RWPE2 (cell line): ENCODE measurements at regions not wholly inside any gene's neighbourhood (a gene's known extent, or its start where the extent isn't known, plus 50 kb on each side); places are given as distances from the start of the nearest gene placed in this dataset.

Experiments used
- ATAC-seq: fragments of 200-7000 bp; cut with Tn5 transposase; 3 replicates; pipeline ENCODE4 v1.9.1; 2021; ENCODE audit warnings: low read depth
- DNase-seq: peaks from one replicate; pipeline ENCODE4 v3.0.0-alpha.2; 2020; ENCODE audit warnings: low spot score
- H3K27ac ChIP-seq: fragments of 450-650 bp; 2 replicates; pipeline ENCODE4 v1.5.1; 2017; ENCODE audit warnings: mild to moderate bottlenecking; ENCODE audit not compliant: poor library complexity, severe bottlenecking
- H3K27me3 ChIP-seq: fragments of 250-450 bp; sonication (Bioruptor Pico); 2 replicates; pipeline ENCODE4 v1.5.1; 2021; ENCODE audit warnings: mild to moderate bottlenecking, moderate library complexity; ENCODE audit not compliant: insufficient read depth, poor library complexity, severe bottlenecking
- H3K36me3 ChIP-seq: fragments of 250-450 bp; sonication (Bioruptor Pico); 2 replicates; pipeline ENCODE4 v1.5.1; 2020; ENCODE audit warnings: low read depth, mild to moderate bottlenecking, moderate library complexity
- H3K4me1 ChIP-seq: fragments of 250-450 bp; sonication (Bioruptor Pico); 2 replicates; pipeline ENCODE4 v1.5.1; 2021; ENCODE audit warnings: mild to moderate bottlenecking, moderate library complexity; ENCODE audit not compliant: insufficient read depth, poor library complexity, severe bottlenecking
- H3K4me3 ChIP-seq: fragments of 250-450 bp; sonication (Bioruptor Pico); 2 replicates; pipeline ENCODE4 v1.5.1; 2021; ENCODE audit warnings: mild to moderate bottlenecking, moderate library complexity; ENCODE audit not compliant: severe bottlenecking
- H3K9me3 ChIP-seq: fragments of 250-450 bp; sonication (Bioruptor Pico); 2 replicates; pipeline ENCODE4 v1.5.1; 2021; ENCODE audit warnings: mild to moderate bottlenecking, moderate library complexity; ENCODE audit not compliant: severe bottlenecking
- CTCF ChIP-seq: fragments of 450-650 bp; IDR thresholded peaks from one replicate; pipeline ENCODE4 v1.5.1; 2017; ENCODE audit warnings: mild to moderate bottlenecking, moderate library complexity; ENCODE audit not compliant: poor library complexity, severe bottlenecking

- H3K36me3 ChIP-seq = no peaks in the 10 kb centered on the region
- H3K27me3 ChIP-seq = no peaks in the 10 kb centered on the region
- H3K9me3 ChIP-seq = no peaks in the 10 kb centered on the region
- no peak overlapping the region for H3K27ac ChIP-seq
- peaks cover 3% of the 10 kb centered on the region for H3K4me1 ChIP-seq
- DNase-seq (no peak), ATAC-seq (peak; percentile 27; the same call in 1 of the 3 replicates)
- no peak for TF ChIP-seq CTCF
- no peak overlapping the region for H3K4me3 ChIP-seq
These were observed 103.0 kb upstream of the TBL1XR1 start for GRCh38 chr3:177300039-177300833.

- Histone ChIP-seq H3K4me3 (no peak overlapping the region), H3K9me3 (no peaks in the 10 kb centered on the region), H3K27ac (no peak overlapping the region), H3K4me1 (no peaks in the 10 kb centered on the region), H3K27me3 (no peaks in the 10 kb centered on the region), H3K36me3 (no peaks in the 10 kb centered on the region)
- ATAC-seq = no peak
- DNase-seq = no peak
- no peak for TF ChIP-seq CTCF
These were observed 103.6 kb upstream of the TBL1XR1 start for GRCh38 chr3:177300842-177301241.

- Histone ChIP-seq H3K27ac (peak overlapping the region; percentile 16), H3K36me3 (no peaks in the 10 kb centered on the region), H3K9me3 (no peaks in the 10 kb centered on the region), H3K27me3 (no peaks in the 10 kb centered on the region), H3K4me3 (no peak overlapping the region), H3K4me1 (peaks cover 9% of the 10 kb centered on the region)
- no peak for TF ChIP-seq CTCF
- DNase-seq = no peak
- ATAC-seq = peak; percentile 89
These were observed 109.0 kb upstream of the TBL1XR1 start for GRCh38 chr3:177306252-177306651.

- no peak for ATAC-seq
- Histone ChIP-seq H3K36me3 (no peaks in the 10 kb centered on the region), H3K9me3 (no peaks in the 10 kb centered on the region), H3K27me3 (no peaks in the 10 kb centered on the region), H3K4me1 (peaks cover 9% of the 10 kb centered on the region), H3K4me3 (no peak overlapping the region), H3K27ac (no peak overlapping the region)
- DNase-seq = no peak
- TF ChIP-seq CTCF = peak; percentile 17
These were observed 110.1 kb upstream of the TBL1XR1 start for GRCh38 chr3:177307391-177307790.

GRCh38 chr3:177307826-177308225 is 110.5 kb upstream of the TBL1XR1 start:
- Histone ChIP-seq H3K27me3 (no peaks in the 10 kb centered on the region), H3K36me3 (no peaks in the 10 kb centered on the region), H3K27ac (no peak overlapping the region), H3K4me3 (no peak overlapping the region), H3K9me3 (no peaks in the 10 kb centered on the region), H3K4me1 (peaks cover 9% of the 10 kb centered on the region)
- TF ChIP-seq CTCF = no peak
- DNase-seq (no peak), ATAC-seq (no peak)
